ENCODE measurements at regions not wholly inside any gene's neighbourhood (a gene's known extent, or its start where the extent isn't known, plus 50 kb on each side); places are given as distances from the start of the nearest gene placed in this dataset.

DNA sequence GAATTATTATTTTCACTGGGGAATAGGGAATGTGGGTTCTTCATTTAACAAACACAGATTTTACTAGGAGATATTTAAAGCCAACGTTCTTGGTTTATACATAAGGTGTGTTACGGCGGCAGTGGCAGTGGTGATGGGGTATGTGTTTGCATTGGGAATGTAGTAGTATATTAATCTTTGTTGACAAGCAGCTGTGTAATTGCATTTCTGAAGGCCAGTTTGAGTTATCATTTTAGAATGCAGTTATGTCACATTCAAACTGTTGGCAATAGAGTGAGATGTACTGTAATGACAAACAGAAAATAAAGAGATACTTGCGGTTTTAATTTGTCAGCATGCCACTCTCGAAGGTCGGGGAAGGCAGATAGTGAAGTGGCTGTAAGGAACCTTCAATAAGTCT lies 628.6 kb upstream of the POM121L12 start (continued):
- TF ChIP-seq, protein P1, sequence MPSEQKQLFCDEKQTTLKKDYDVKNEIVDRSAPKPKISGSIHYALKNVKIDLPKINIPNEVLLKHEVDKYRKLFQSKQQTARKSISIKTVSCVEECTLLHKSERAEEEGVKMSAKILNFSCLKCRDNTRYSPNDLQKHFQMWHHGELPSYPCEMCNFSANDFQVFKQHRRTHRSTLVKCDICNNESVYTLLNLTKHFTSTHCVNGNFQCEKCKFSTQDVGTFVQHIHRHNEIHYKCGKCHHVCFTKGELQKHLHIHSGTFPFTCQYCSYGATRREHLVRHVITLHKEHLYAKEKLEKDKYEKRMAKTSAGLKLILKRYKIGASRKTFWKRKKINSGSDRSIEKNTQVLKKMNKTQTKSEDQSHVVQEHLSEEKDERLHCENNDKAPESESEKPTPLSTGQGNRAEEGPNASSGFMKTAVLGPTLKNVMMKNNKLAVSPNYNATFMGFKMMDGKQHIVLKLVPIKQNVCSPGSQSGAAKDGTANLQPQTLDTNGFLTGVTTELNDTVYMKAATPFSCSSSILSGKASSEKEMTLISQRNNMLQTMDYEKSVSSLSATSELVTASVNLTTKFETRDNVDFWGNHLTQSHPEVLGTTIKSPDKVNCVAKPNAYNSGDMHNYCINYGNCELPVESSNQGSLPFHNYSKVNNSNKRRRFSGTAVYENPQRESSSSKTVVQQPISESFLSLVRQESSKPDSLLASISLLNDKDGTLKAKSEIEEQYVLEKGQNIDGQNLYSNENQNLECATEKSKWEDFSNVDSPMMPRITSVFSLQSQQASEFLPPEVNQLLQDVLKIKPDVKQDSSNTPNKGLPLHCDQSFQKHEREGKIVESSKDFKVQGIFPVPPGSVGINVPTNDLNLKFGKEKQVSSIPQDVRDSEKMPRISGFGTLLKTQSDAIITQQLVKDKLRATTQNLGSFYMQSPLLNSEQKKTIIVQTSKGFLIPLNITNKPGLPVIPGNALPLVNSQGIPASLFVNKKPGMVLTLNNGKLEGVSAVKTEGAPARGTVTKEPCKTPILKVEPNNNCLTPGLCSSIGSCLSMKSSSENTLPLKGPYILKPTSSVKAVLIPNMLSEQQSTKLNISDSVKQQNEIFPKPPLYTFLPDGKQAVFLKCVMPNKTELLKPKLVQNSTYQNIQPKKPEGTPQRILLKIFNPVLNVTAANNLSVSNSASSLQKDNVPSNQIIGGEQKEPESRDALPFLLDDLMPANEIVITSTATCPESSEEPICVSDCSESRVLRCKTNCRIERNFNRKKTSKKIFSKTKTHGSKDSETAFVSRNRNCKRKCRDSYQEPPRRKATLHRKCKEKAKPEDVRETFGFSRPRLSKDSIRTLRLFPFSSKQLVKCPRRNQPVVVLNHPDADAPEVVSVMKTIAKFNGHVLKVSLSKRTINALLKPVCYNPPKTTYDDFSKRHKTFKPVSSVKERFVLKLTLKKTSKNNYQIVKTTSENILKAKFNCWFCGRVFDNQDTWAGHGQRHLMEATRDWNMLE (tag by site-specific recombination; conservative IDR thresholded peaks at IDR 0.05; ENCODE audit: low read depth): no peak
- TF ChIP-seq, protein P2, sequence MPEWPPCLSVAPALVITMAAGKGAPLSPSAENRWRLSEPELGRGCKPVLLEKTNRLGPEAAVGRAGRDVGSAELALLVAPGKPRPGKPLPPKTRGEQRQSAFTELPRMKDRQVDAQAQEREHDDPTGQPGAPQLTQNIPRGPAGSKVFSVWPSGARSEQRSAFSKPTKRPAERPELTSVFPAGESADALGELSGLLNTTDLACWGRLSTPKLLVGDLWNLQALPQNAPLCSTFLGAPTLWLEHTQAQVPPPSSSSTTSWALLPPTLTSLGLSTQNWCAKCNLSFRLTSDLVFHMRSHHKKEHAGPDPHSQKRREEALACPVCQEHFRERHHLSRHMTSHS (tag by site-specific recombination; IDR thresholded peaks at IDR 0.05): no peak
- TF ChIP-seq, protein P3, sequence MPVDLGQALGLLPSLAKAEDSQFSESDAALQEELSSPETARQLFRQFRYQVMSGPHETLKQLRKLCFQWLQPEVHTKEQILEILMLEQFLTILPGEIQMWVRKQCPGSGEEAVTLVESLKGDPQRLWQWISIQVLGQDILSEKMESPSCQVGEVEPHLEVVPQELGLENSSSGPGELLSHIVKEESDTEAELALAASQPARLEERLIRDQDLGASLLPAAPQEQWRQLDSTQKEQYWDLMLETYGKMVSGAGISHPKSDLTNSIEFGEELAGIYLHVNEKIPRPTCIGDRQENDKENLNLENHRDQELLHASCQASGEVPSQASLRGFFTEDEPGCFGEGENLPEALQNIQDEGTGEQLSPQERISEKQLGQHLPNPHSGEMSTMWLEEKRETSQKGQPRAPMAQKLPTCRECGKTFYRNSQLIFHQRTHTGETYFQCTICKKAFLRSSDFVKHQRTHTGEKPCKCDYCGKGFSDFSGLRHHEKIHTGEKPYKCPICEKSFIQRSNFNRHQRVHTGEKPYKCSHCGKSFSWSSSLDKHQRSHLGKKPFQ (tag by site-specific recombination; IDR thresholded peaks at IDR 0.05): no peak
- TF ChIP-seq ZNF707 (tag by site-specific recombination; IDR thresholded peaks at IDR 0.05): no peak
- TF ChIP-seq, protein P4, sequence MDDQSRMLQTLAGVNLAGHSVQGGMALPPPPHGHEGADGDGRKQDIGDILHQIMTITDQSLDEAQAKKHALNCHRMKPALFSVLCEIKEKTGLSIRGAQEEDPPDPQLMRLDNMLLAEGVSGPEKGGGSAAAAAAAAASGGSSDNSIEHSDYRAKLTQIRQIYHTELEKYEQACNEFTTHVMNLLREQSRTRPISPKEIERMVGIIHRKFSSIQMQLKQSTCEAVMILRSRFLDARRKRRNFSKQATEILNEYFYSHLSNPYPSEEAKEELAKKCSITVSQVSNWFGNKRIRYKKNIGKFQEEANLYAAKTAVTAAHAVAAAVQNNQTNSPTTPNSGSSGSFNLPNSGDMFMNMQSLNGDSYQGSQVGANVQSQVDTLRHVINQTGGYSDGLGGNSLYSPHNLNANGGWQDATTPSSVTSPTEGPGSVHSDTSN (CRISPR knock-in tag; IDR thresholded peaks at IDR 0.05): no peak

DNA sequence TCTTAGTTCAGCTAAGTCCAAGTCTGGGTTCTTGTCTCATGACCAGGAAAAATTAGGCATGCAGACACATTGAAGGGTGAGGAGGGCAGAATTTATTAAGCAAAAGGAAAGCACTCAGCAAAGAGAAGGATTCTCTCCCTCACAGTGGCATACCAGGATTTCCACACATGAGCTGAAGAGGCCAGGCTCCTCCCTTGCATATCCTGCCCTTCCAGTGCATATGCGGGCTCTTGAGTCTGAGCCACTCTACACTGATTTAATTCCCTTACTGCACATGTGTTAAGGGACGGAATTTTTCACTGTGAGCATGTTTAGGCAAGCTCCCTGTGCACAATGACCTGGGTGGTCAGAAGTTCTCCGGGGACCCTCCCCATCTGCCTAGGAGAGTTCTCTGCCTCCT lies 652.7 kb upstream of the POM121L12 start:
- CTCF ChIA-PET: no interaction called here
- POLR2A ChIA-PET: no interaction called here

More for the DNA sequence above, 652.7 kb upstream of the POM121L12 start:
- Histone ChIP-seq H3K9me3 (ENCODE audit: control insufficient read depth, insufficient read depth, low read depth, low read length) (no peaks in the 10 kb centered on the region), H3K27ac (ENCODE audit: extremely low read depth, low read depth, low read length) (no peak overlapping the region), H3K4me3 (ENCODE audit: low read depth, low read length) (no peak overlapping the region), H3K36me3 (ENCODE audit: control insufficient read depth in 2 of 2, insufficient read depth in 1 of 2, low read length in 2 of 2) (no peaks in the 10 kb centered on the region), H3K4me1 (ENCODE audit: control insufficient read depth, insufficient read depth, low read length) (no peaks in the 10 kb centered on the region)
- TF ChIP-seq, protein P5, sequence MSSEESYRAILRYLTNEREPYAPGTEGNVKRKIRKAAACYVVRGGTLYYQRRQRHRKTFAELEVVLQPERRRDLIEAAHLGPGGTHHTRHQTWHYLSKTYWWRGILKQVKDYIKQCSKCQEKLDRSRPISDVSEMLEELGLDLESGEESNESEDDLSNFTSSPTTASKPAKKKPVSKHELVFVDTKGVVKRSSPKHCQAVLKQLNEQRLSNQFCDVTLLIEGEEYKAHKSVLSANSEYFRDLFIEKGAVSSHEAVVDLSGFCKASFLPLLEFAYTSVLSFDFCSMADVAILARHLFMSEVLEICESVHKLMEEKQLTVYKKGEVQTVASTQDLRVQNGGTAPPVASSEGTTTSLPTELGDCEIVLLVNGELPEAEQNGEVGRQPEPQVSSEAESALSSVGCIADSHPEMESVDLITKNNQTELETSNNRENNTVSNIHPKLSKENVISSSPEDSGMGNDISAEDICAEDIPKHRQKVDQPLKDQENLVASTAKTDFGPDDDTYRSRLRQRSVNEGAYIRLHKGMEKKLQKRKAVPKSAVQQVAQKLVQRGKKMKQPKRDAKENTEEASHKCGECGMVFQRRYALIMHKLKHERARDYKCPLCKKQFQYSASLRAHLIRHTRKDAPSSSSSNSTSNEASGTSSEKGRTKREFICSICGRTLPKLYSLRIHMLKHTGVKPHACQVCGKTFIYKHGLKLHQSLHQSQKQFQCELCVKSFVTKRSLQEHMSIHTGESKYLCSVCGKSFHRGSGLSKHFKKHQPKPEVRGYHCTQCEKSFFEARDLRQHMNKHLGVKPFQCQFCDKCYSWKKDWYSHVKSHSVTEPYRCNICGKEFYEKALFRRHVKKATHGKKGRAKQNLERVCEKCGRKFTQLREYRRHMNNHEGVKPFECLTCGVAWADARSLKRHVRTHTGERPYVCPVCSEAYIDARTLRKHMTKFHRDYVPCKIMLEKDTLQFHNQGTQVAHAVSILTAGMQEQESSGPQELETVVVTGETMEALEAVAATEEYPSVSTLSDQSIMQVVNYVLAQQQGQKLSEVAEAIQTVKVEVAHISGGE (tag by site-specific recombination; conservative IDR thresholded peaks at IDR 0.05; ENCODE audit: low read depth): no peak
- TF ChIP-seq, protein P3 (tag by site-specific recombination; IDR thresholded peaks at IDR 0.05): no peak
- TF ChIP-seq ZNF623 (tag by site-specific recombination; IDR thresholded peaks at IDR 0.05) (no peak), ZSCAN16 (tag by site-specific recombination; IDR thresholded peaks at IDR 0.05) (no peak), ZNF221 (tag by site-specific recombination; IDR thresholded peaks at IDR 0.05; ENCODE audit: borderline replicate concordance) (no peak), PRDM1 (tag by site-specific recombination; IDR thresholded peaks at IDR 0.05) (no peak), ZNF10 (tag by site-specific recombination; IDR thresholded peaks at IDR 0.05) (no peak), ZNF24 (tag by site-specific recombination; IDR thresholded peaks at IDR 0.05) (no peak), ZFHX2 (tag by site-specific recombination; conservative IDR thresholded peaks at IDR 0.05) (no peak), IKZF3 (tag by site-specific recombination; IDR thresholded peaks at IDR 0.05) (no peak), ZNF777 (tag by site-specific recombination; IDR thresholded peaks at IDR 0.05; ENCODE audit: borderline replicate concordance) (no peak)
- TF ChIP-seq, protein P6, sequence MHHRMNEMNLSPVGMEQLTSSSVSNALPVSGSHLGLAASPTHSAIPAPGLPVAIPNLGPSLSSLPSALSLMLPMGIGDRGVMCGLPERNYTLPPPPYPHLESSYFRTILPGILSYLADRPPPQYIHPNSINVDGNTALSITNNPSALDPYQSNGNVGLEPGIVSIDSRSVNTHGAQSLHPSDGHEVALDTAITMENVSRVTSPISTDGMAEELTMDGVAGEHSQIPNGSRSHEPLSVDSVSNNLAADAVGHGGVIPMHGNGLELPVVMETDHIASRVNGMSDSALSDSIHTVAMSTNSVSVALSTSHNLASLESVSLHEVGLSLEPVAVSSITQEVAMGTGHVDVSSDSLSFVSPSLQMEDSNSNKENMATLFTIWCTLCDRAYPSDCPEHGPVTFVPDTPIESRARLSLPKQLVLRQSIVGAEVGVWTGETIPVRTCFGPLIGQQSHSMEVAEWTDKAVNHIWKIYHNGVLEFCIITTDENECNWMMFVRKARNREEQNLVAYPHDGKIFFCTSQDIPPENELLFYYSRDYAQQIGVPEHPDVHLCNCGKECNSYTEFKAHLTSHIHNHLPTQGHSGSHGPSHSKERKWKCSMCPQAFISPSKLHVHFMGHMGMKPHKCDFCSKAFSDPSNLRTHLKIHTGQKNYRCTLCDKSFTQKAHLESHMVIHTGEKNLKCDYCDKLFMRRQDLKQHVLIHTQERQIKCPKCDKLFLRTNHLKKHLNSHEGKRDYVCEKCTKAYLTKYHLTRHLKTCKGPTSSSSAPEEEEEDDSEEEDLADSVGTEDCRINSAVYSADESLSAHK (tag by site-specific recombination; IDR thresholded peaks at IDR 0.05): no peak

Measured in HEK293 (cell line).